Hematopoietic multipotent progenitor cell treated with erythropoietin and hydrocortisone succinate and interleukin-3 and kit ligand, for 6 days (in vitro differentiated cells): ENCODE measurements at regions not wholly inside any gene's neighbourhood (a gene's known extent, or its start where the extent isn't known, plus 50 kb on each side); places are given as distances from the start of the nearest gene placed in this dataset.
A peak's percentile ranks its signal among the peaks of the same experiment; 100 is the strongest.
"Not testable (repeated sequence)": the region's sequence is repeated elsewhere in the genome, so short reads cannot be mapped to it uniquely, and the experiment has no call there.

Experiments
- DNase-seq: peaks from one replicate; pipeline ENCODE4 v3.0.0-alpha.2; 2015

- DNase-seq, result no peak
These were observed 82.3 kb downstream of the MAGEE1 start for GRCh38 chrX:76509775-76510174.

GRCh38 chrX:76517544-76517943, 90.0 kb downstream of the MAGEE1 start:
- no peak for DNase-seq

DNA sequence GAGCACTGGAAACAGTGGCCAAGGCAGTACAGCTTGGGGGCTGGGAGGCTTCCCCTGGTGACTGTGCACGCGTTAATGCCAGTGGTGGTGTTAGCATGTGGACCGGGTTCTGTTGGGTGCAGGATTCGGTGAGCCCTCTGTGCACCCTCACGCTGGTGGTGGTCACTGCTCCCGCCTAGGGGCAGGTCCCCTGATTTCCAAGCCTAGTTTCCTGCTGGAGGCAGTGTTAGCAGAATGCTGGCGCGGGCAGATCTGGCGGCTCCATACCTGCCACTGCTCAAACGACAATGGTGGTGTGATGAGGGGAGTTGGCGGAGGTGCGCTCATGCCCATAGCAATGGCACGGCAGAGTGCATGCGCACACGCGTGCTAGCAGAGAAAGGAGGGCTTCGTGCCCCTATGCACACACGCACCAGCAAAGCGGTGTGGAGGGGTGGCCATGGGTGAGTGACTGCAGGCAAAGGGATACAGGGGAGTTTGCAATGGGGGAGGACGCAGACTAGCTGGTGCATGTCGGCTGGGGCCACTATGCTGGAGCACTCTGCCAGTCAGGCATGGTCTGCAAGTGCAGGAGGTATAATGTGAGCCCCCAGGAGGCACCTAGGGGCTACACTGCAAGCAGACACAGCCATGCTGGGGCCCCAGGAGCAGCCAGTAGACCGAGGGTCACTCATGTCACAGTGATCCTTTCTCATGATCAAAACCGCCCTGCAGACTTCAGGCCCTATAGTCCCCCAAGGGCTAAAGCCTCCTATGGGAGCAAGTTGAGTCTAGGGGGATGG, 93.0 kb downstream of the MAGEE1 start:
- DNase-seq, result no peak

DNA sequence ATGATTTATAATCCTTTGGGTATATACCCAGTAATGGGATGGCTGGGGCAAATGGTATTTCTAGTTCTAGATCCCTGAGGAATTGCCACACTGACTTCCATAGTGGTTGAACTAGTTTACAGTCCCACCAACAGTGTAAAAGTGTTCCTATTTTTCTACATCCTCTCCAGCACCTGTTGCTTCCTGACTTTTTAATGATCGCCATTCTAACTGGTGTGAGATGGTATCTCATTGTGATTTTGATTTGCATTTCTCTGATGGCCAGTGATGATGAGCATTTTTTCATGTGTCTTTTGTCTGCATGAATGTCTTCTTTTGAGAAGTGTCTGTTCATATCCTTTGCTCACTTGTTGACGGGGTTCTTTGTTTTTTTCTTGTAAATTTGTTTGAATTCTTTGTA, 108.2 kb downstream of the MAGEE1 start:
- not testable (repeated sequence) for DNase-seq

- DNase-seq, result no peak
These were observed 111.3 kb downstream of the MAGEE1 start for GRCh38 chrX:76538860-76539259.

DNA sequence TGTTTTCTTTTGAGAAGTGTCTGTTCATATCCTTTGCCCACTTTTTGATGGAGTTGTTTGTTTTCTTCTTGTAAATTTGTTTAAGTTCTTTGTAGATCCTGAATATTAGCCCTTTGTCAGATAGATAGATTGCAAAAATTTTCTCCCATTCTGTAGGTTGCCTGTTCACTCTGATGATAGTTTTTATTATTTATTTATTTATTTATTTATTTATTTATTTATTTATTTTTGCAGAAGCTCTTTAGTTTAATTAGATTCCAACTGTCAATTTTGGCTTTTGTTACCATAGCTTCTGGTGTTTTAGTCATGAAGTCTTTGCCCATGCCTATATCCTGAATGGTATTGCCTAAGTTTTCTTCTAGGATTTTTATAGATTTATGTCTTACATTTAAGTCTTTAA, 115.9 kb downstream of the MAGEE1 start:
- DNase-seq, result not testable (repeated sequence)

GRCh38 chrX:76550016-76550415, 122.5 kb downstream of the MAGEE1 start:
- no peak for DNase-seq

DNA sequence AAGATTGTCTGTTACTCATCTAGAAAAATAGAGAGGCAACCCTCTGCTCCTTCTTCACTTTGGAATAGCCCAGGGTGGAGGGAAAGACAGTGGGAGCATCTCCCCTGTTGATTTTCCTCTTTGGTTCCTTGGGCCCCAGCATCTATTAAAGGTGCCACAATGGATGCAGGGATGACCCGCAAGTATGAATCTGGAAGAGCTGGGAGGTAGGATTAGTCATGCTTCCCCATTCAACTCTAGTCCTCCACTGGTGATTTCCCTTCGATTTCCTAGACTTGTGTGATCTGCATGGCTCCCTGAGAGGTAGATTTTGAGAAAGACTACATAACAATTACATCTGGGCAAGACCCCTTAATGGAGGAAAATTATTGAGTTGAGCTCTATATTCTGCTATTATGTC, 127.8 kb downstream of the MAGEE1 start:
- DNase-seq, result no peak

DNA sequence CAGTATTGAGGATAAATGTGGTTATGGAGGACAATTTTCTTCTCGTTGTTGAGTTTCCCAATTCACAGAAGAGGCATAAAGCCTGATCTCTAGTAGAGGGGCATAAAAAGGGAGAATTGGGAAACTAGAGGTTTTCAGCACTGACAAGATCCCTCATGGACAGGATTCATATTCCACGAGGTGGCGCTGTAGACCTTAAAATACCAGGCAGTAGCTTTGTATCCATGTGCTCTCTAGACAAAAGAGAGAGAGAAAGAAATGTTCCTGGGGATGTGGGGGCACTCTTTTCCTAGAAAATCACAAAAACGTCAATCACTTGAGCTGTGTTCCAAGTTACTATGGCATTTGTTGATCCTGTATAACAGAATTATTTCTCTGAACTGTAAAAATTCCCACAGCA, 128.3 kb downstream of the MAGEE1 start:
- DNase-seq, result peak; percentile 57

DNA sequence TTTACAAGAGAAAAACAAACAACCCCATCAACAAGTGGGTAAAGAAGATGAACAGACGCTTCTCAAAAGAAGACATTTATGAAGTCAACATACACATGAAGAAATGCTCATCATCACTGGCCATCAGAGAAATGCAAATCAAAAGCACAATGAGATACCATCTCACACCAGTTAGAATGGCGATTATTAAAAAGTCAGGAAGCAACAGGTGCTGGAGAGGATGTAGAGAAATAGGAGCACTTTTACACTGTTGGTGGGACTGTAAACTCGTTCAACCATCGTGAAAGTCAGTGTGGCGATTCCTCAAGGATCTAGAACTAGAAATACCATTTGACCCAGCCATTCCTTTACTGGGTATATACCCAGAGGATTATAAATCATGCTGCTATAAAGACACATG, 137.3 kb downstream of the MAGEE1 start:
- not testable (repeated sequence) for DNase-seq

DNA sequence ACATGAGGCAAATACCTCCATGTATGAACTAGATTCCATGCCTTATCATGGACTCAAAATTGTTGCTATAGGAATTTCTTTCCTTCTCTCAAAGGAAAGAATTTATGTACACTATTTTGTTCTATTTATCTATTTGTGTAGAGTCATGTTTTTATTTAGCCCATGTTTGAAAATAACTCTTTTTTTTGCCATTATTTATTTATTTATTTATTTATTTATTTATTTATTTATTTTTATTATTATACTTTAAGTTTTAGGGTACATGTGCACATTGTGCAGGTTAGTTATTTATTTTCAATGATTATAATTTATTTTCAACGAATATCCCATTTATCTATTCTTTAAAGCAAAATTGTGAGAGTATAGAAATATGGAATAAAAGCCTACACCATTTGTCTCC, 177.9 kb downstream of the MAGEE1 start:
- DNase-seq, result no peak

- DNase-seq, result no peak
These were observed 189.5 kb downstream of the MAGEE1 start for GRCh38 chrX:76617020-76617419.

- no peak for DNase-seq
These were observed 216.1 kb downstream of the MAGEE1 start for GRCh38 chrX:76643590-76643989.

DNA sequence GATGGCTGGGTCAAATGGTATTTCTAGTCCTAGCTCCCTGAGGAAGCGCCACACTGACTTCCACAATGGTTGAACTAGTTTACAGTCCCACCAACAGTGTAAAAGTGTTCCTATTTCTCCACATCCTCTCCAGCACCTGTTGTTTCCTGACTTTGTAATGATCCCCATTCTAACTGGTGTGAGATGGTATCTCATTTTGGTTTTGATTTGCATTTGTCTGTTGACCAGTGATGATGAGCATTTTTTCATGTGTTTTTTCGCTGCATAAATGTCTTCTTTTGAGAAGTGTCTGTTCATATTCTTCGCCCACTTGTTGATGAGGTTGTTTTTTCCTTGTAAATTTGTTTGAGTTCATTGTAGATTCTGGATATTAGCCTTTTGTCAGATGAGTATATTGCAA, 223.9 kb downstream of the MAGEE1 start:
- DNase-seq, result not testable (repeated sequence)

- no peak for DNase-seq
These were observed 230.0 kb downstream of the MAGEE1 start for GRCh38 chrX:76657499-76657898.
